Upper lobe of left lung (tissue), 6 donors: ENCODE measurements at regions not wholly inside any gene's neighbourhood (a gene's known extent, or its start where the extent isn't known, plus 50 kb on each side); places are given as distances from the start of the nearest gene placed in this dataset.
"Not testable (repeated sequence)": the region's sequence is repeated elsewhere in the genome, so short reads cannot be mapped to it uniquely, and the experiment has no call there.

Experiments
- ATAC-seq, 2 donors: fragments of 200-7000 bp; cut with Tn5 transposase; one replicate each; pipeline ENCODE4 v1.9.1; 2022; ENCODE audit warnings: mild to moderate bottlenecking in 2 of 2, moderate library complexity in 2 of 2; ENCODE audit not compliant: low FRiP score in 2 of 2
- DNase-seq, 2 donors: peaks; one replicate each; pipeline ENCODE4 v3.0.0-alpha.2; 2019 to 2020
- H3K27ac ChIP-seq, 4 donors: fragments of 200-600 bp; sonication (generic); one replicate each; pipeline ENCODE4 v1.5.1; 2016 to 2019
- H3K27me3 ChIP-seq, 4 donors: fragments of 200-600 bp; sonication (generic); one replicate each; pipeline ENCODE4 v1.5.1; 2017 to 2019
- H3K36me3 ChIP-seq, 4 donors: fragments of 200-600 bp; sonication (generic); one replicate each; pipeline ENCODE4 v1.5.1; 2016 to 2019
- H3K4me1 ChIP-seq, 4 donors: fragments of 200-600 bp; sonication (generic); one replicate each; pipeline ENCODE4 v1.5.1; 2018 to 2019
- H3K4me3 ChIP-seq, 4 donors: fragments of 200-600 bp; sonication (generic); one replicate each; pipeline ENCODE4 v1.5.1; 2017 to 2019; ENCODE audit warnings: mild to moderate bottlenecking in 2 of 4, moderate library complexity in 1 of 4
- H3K9me3 ChIP-seq, 4 donors: fragments of 200-600 bp; sonication (generic); one replicate each; pipeline ENCODE4 v1.5.1; 2018 to 2019
- CTCF ChIP-seq, 6 experiments: fragments of 450-650 bp in 4 of 6; fragments of 200-600 bp in 2 of 6; sonication (generic) in 2 of 6; IDR thresholded peaks; one replicate each; pipeline ENCODE4 v1.5.1; 2016 to 2019; ENCODE audit warnings: antibody characterized with exemption in 6 of 6
- EP300 ChIP-seq, 4 donors: sonication (generic); formaldehyde crosslinking; IDR thresholded peaks; one replicate each; pipeline ENCODE4 v1.5.1; 2017; ENCODE audit warnings: antibody characterized with exemption in 4 of 4, control low read depth in 2 of 4
- POLR2A ChIP-seq, 4 donors: fragments of 450-650 bp; IDR thresholded peaks; one replicate each; pipeline ENCODE4 v1.5.1; 2016 to 2017; ENCODE audit warnings: antibody characterized with exemption in 4 of 4, mild to moderate bottlenecking in 2 of 4
- POLR2AphosphoS5 ChIP-seq, 2 donors: sonication (generic); formaldehyde crosslinking; IDR thresholded peaks; one replicate each; pipeline ENCODE4 v1.5.1; 2017; ENCODE audit warnings: antibody characterized with exemption in 2 of 2
- WGBS, 2 donors: methylation state at CpG; one replicate each; pipeline ENCODE4 v1.1.5; 2017 to 2018; 5-methylcytosine and 5-hydroxymethylcytosine counted together
- donor health status: DM: no; HTN: no; CAD: no; lungs with moderate emphysema.
- donor health status: DM: no; HTN: yes; CAD: no; lungs with severe emphysema.

- H3K27me3 ChIP-seq: no peaks in the 10 kb centered on the region
- no peaks in the 10 kb centered on the region for H3K36me3 ChIP-seq
- WGBS, 2 donors: 89 to 97% methylated on average over 2 of the region's 2 CpGs
- no peak overlapping the region for H3K27ac ChIP-seq
- DNase-seq: no peak
- H3K4me3 ChIP-seq: no peak overlapping the region
- H3K9me3 ChIP-seq: no peaks in the 10 kb centered on the region
- no peak for TF ChIP-seq CTCF (IDR thresholded peaks at IDR 0.05)
- no peak for TF ChIP-seq EP300 (IDR thresholded peaks at IDR 0.05)
- no peak for TF ChIP-seq POLR2AphosphoS5 (IDR thresholded peaks at IDR 0.05)
- no peak for TF ChIP-seq POLR2A (IDR thresholded peaks at IDR 0.05)
- ATAC-seq: no peak
- H3K4me1 ChIP-seq: no peaks in the 10 kb centered on the region
These were observed 137.1 kb downstream of the ARSF start for GRCh38 chrX:3178329-3178728.

GRCh38 chrX:3177851-3178250, 136.6 kb downstream of the ARSF start:
- no peak overlapping the region for H3K4me3 ChIP-seq
- H3K4me1 ChIP-seq: no peaks in the 10 kb centered on the region
- no peaks in the 10 kb centered on the region for H3K27me3 ChIP-seq
- WGBS, 2 donors: 83 to 87% methylated on average over 4 of the region's 4 CpGs
- no peaks in the 10 kb centered on the region for H3K36me3 ChIP-seq
- H3K9me3 ChIP-seq: no peaks in the 10 kb centered on the region
- TF ChIP-seq CTCF (IDR thresholded peaks at IDR 0.05) (no peak), POLR2AphosphoS5 (IDR thresholded peaks at IDR 0.05) (no peak), POLR2A (IDR thresholded peaks at IDR 0.05) (no peak), EP300 (IDR thresholded peaks at IDR 0.05) (no peak)
- ATAC-seq: no peak
- H3K27ac ChIP-seq: no peak overlapping the region
- no peak for DNase-seq

- Histone ChIP-seq H3K36me3 (no peaks in the 10 kb centered on the region), H3K27ac (no peak overlapping the region), H3K27me3 (no peaks in the 10 kb centered on the region), H3K4me1 (no peaks in the 10 kb centered on the region), H3K9me3 (no peaks in the 10 kb centered on the region), H3K4me3 (no peak overlapping the region)
- TF ChIP-seq POLR2AphosphoS5 (IDR thresholded peaks at IDR 0.05): no peak
- no peak for TF ChIP-seq CTCF (IDR thresholded peaks at IDR 0.05)
- TF ChIP-seq EP300 (IDR thresholded peaks at IDR 0.05): no peak
- no peak for TF ChIP-seq POLR2A (IDR thresholded peaks at IDR 0.05)
- 76% methylated on average over 5 of the region's 5 CpGs for WGBS, 2 donors
- ATAC-seq (no peak), DNase-seq (no peak)
These were observed 135.2 kb downstream of the ARSF start for GRCh38 chrX:3176439-3176820.

- Histone ChIP-seq H3K9me3 (no peaks in the 10 kb centered on the region), H3K4me1 (no peaks in the 10 kb centered on the region), H3K27me3 (no peaks in the 10 kb centered on the region), H3K4me3 (no peak overlapping the region), H3K27ac (no peak overlapping the region), H3K36me3 (no peaks in the 10 kb centered on the region)
- DNase-seq (no peak), ATAC-seq (no peak)
- TF ChIP-seq EP300 (IDR thresholded peaks at IDR 0.05) (no peak), POLR2A (IDR thresholded peaks at IDR 0.05) (no peak), POLR2AphosphoS5 (IDR thresholded peaks at IDR 0.05) (no peak), CTCF (IDR thresholded peaks at IDR 0.05) (no peak)
- WGBS, 2 donors: 57 to 67% methylated on average over 6 to 7 of the region's 7 CpGs
These were observed 134.6 kb downstream of the ARSF start for GRCh38 chrX:3175659-3176438.

GRCh38 chrX:3172156-3172555, 130.9 kb downstream of the ARSF start:
- DNase-seq, H3K4me1 ChIP-seq, ATAC-seq, H3K36me3 ChIP-seq, H3K27ac ChIP-seq, H3K4me3 ChIP-seq, H3K9me3 ChIP-seq, H3K27me3 ChIP-seq: not testable (repeated sequence)
- 81 to 83% methylated on average over 2 to 3 of the region's 3 CpGs for WGBS, 2 donors
